Embryonic facial prominence (tissue), 1 donor: ENCODE measurements at regions not wholly inside any gene's neighbourhood (a gene's known extent, or its start where the extent isn't known, plus 50 kb on each side); places are given as distances from the start of the nearest gene placed in this dataset.

Experiments used
- DNase-seq: peaks from one replicate; pipeline ENCODE4 v3.0.0-alpha.2; 2016; ENCODE audit errors: extremely low spot score

DNA sequence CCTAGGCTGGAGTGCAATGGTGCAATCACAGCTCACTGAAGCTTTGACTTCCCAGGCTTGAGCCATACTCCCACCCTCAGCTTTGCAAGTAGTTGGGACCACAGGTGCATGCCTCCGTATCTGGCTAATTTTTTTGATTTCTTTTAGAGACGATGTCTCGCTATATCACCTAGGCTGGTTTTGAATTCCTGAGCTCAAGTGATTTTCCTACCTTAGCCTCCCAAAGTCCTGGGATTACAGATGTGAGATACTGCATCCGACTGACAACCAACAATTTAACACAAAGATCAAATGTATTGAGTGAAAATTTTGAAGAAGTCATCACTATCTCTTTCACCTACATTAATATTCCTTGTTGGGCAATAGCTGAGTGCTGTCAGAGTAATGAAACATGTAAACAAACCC lies 181.6 kb downstream of the MYCN start:
- no peak for DNase-seq

GRCh38 chr2:16121231-16121985 lies 181.1 kb downstream of the MYCN start:
- no peak for DNase-seq

- DNase-seq: no peak
Observed at GRCh38 chr2:16120591-16121180, 180.3 kb downstream of the MYCN start.

DNA sequence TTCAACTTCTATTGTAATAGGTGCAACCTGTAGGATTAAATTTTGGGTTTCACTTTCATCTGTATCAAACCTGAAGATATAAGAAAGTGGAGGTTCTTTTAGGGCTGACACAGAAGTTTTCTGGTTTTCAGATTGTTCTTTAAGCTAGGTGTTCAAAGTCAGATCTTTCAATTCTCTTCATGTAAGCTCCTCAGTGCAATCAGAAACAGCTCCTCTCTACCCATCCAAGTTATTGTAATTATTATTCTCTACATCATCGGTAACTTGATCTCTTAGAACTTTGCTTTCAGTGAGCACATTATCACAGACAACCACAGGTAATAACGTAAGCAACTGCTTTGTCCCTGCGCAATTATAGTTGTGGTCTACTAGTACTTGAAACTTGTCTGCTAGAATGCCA lies 179.4 kb downstream of the MYCN start:
- DNase-seq: no peak

DNA sequence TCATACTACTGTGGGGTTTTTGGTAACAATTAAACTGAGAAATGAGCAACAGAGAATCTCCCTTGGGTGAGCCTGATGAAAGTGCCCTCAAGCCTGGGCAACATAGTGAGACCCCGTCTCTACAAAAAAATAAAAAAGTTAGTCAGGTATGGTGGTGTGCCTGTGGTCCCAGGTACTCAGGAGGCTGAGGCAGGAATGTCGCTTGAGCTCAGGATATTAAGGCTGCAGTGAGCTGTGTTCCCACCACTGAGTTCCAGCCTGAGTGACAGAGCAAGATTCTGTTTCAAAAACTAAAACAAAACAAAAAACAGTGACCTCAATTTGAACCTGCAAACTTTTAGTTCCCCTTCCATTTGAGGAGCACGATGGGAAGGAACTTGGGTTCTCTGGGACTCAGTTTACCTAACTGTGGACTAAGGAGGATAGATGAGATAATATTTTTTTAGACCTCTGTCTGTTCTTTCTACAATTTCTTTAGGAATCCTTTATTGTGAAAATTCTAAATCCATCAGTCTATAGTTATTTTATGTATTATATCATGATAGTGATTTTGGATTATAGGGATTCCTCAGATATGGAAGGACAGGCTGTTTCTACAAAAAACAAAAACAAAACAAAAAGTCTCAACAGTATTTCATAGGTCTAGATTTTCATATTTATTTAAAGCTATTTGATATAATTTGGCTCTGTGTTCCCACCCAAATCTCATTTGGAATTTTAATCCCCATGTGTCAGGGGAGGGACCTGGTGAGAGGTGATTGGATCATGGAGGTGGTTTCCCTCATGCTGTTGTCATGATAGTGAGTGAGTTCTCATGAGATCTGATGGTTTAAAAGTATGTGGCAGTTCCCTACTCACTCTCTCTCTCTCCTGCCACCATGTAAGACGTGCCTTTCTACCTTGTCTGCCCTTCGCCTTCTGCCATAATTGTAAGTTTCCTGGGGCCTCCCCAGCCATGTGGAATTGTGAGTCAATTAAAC lies 178.6 kb downstream of the MYCN start:
- DNase-seq: no peak

DNA sequence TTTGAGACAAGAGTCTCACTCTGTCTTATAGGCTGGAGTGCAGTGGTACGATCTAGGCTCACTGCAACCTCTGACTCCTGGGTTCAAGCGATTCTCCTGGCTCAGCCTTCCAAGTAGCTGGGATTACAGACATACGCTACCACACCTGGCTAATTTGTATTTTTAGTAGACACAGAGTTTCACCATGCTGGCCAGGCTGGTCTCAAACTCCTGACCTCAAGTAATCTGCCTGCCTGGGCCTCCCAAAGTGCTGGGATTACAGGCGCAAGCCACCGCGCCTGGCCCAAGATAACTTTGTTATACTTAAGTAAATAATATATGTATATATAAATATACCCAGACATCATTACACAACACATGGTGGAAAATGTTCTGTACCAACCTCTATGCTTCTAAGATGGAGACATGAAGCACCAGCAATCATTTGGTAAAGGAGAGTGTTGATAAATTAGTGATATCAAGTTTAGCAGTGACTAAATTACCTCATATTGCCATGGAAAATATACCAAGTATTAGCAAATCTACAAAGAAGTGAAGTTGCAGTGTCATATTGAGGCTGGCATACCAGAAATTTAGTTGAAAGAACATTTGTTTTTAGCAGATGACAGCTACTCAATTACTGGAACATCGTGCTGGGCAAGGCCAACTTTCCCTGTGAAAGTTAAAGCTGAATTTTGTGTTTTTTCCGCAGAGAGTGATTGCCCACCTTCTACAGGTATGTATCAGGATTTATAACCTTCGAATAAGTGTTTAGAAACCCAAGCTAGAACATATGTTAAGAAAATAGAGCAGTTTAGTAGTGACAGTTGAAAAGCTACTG lies 177.7 kb downstream of the MYCN start:
- no peak for DNase-seq

GRCh38 chr2:16117021-16117700 lies 176.8 kb downstream of the MYCN start:
- no peak for DNase-seq

DNA sequence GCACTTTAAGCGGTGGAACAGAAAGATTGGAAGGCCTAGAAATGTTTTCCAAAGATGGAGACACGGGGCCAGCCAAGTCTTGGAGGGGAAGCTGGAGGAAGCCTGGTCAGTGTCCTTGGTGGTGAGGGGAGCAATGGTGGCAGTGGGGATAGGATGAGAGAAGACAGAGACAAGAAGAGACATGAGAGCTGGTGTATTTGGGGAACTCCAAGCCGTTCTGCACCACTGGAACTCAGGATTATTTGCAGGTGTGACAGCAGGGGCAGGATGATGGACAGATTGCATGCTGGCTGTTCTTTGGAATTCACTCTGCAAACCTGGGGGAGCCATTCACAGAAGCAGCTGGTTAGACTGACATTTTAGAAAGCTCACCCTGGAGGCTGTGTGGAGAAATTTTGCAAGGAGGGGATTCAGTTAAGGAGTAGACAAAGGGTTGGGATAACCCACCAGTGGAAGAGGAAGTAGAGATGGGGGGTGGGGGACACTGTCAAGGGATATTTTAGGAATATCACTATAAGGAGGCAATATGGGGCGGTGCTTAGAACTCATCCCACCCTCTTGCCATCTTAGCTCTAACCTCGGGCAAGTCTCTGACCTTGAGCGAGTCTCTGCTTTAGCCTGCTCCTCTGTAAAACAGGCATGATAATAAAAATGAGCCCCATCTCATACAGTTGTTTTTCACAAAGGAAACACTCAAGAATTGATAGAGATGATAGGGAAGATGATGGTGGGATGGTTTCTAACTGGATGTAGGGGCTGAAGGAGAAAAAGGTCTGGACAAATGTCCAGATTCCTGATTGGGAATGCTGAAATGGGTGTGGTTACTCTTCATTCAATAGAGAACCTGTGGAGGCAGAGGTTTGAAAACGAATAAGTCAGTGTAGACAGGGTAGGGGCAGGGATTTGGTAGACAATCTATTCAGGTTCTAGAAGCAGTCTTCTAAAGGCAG lies 175.8 kb downstream of the MYCN start:
- DNase-seq: no peak

DNA sequence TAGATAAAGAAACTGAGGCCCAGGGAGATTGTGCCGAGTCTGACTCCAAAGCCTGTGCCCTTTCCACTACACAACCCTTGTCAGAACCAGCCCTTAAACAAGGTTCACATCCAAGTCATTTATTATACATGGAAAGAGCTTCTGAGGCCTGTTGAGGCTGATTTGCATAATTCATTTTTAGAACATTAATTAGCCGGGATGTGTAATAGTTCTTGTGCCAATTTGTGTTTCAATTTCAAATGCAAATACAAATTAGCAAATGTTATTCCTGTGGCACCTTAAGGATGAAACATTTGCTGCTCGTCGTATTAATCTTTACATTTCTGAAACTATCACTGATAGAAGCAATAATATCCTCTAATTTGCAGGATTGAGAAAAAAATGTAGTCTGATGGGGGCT lies 174.9 kb downstream of the MYCN start:
- no peak for DNase-seq

- no peak for DNase-seq
Observed at GRCh38 chr2:16114836-16115235, 174.5 kb downstream of the MYCN start.

- DNase-seq: no peak
Observed at GRCh38 chr2:16114070-16114469, 173.7 kb downstream of the MYCN start.

DNA sequence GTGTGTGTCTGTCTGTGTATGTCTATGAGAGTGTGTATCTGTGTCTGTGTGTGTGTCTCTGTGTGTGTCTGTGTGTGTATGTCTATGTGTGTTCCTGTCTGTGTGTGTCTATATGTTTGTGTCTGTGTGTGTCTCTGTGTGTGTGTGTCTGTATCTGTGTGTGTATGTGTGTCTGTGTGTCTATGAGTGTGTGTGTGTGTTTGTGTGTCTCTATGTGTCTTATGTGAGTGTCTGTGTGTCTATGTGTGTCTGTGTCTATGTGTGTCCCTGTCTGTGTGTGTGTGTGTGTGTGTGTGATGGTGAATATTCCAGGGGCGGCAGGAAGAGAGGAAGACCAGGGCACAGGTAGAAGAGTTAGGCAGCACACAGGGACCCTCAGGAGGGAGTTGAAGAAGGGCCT lies 173.2 kb downstream of the MYCN start:
- no peak for DNase-seq

GRCh38 chr2:16112972-16113560 lies 172.7 kb downstream of the MYCN start:
- no peak for DNase-seq

DNA sequence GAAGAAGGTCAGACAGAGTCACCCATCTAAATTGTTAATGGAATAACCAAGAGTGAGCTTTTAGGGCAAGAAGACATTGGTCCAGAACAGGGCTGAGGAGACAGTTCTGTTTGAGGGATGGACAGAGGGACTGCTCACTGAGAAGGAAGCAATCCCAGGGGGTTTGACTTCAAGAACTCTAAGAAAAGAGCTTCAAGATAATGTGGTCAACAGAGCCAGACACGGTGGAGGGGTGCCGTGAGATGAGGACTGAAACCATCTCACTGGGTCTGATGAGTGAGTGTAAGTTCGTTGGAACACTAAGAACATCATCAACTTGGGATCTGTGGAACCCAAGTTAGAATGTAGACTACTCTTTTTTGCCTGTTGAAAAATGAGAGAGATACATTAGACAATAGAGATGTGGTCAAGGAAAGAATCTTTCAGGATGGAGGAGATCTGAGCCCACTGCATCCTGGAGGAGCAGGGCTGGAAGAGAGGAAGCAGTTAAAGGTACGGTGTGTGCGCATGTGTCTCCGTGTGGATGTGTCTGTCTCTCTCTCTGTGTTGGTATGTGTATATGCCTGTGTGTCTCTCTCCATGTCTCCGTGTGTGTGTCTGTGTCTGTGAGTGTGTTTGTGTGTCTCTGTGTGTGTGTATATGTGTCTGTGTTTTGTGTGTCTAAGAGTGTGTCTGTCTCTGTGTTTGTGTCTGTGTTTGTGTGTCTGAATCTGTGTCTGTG lies 172.1 kb downstream of the MYCN start:
- DNase-seq: no peak

GRCh38 chr2:16111838-16112210 lies 171.5 kb downstream of the MYCN start:
- no peak for DNase-seq

- no peak for DNase-seq
Observed at GRCh38 chr2:16109821-16110310, 169.5 kb downstream of the MYCN start.

GRCh38 chr2:16109368-16109820 lies 169.0 kb downstream of the MYCN start:
- no peak for DNase-seq

DNA sequence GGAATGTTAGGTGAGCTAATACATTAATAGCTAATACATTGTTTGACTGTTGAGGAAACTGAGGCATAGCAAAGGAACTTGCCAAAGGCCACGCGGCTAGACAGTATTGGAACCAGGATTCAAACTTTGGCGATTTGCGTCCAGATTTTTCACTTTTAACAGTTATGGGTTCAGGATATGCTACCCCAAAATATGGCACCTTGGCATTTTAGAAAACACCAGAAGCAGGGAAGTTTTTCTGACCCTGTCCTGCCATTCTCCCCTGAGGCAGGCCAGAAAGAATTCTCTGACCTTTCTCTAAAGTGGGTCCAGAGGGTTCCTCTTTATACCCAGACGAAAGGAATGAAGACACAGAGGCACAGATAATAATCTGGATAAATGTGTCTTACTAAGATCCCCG lies 166.9 kb downstream of the MYCN start:
- no peak for DNase-seq

GRCh38 chr2:16106619-16107018 lies 166.3 kb downstream of the MYCN start:
- DNase-seq: no peak
